ENCODE measurements at regions not wholly inside any gene's neighbourhood (a gene's known extent, or its start where the extent isn't known, plus 50 kb on each side); places are given as distances from the start of the nearest gene placed in this dataset.

- Histone ChIP-seq H3K36me3 (no peaks in the 10 kb centered on the region), H3K4me1 (no peaks in the 10 kb centered on the region), H3K27me3 (no peaks in the 10 kb centered on the region), H3K4me3 (no peak overlapping the region), H3K27ac (no peak overlapping the region), H3K9me3 (peaks cover 0 to 56% of the 10 kb centered on the region in 2 donors)
- no peak for TF ChIP-seq CTCF (IDR thresholded peaks at IDR 0.05)
- intact Hi-C loops (cut with DNase I): no loop called here
- ATAC-seq (no peak), DNase-seq (no peak)
Observed at GRCh38 chr11:101292661-101293240, 163.1 kb upstream of the PGR start.

GRCh38 chr11:101291279-101291678 is 161.7 kb upstream of the PGR start:
- no peaks in the 10 kb centered on the region for H3K36me3 ChIP-seq
- TF ChIP-seq CTCF (IDR thresholded peaks at IDR 0.05): no peak
- no peak overlapping the region for H3K27ac ChIP-seq
- no peaks in the 10 kb centered on the region for H3K4me1 ChIP-seq
- intact Hi-C loops (cut with DNase I): no loop called here
- DNase-seq (no peak), ATAC-seq (no peak)
- no peaks in the 10 kb centered on the region for H3K27me3 ChIP-seq
- peaks cover 0 to 53% of the 10 kb centered on the region in 2 donors for H3K9me3 ChIP-seq
- no peak overlapping the region for H3K4me3 ChIP-seq

DNA sequence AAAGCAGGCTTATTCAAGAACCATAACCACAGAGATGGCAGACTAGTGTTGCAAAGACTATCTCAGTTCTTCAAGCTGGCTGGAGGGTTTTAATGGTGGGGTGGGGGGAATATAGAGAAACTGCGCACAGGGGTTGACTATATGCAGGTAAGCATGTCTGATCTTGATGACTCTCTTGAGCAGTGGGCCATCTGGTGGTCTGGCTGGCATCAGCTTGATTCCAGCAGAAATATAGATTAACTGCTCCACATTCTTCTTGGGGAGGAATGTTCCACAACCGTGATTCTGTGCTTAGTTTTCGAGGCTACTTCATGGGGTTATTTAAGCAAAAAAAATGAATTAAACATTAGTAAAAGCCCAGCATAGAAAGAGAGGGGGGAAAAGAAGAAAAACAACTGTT is 158.8 kb upstream of the PGR start:
- intact Hi-C loops (cut with DNase I): no loop called here
- H3K27me3 ChIP-seq: no peaks in the 10 kb centered on the region

DNA sequence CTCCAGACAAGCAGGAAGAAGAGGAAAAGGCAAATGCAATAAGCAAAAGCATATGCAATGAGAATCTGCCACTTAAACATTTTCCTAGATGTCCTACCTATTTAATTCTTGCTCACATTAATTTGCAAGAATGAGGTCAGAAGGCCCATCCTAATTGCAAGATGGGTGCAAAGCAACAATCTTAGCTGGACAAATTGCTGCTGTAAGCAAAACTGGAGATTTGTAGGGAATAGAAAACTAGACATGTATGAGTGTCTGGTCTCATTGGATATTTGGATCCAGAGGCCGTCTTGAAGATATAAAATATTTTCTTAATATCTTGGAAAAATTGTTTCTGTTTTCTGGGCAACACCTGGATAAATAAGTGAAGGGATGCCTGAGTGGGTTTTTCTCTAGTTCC is 150.1 kb upstream of the PGR start:
- no peaks in the 10 kb centered on the region for H3K4me1 ChIP-seq
- no peaks in the 10 kb centered on the region for H3K36me3 ChIP-seq
- no peaks in the 10 kb centered on the region for H3K27me3 ChIP-seq
- no peak overlapping the region for H3K4me3 ChIP-seq
- ATAC-seq (no peak), DNase-seq (no peak)
- no peak for TF ChIP-seq CTCF (IDR thresholded peaks at IDR 0.05)
- H3K27ac ChIP-seq: no peak overlapping the region
- intact Hi-C loops (cut with DNase I): no loop called here
- peaks cover 0 to 9% of the 10 kb centered on the region in 2 donors for H3K9me3 ChIP-seq

More for the DNA sequence above, 158.8 kb upstream of the PGR start:
- Histone ChIP-seq H3K4me1 (no peaks in the 10 kb centered on the region), H3K27ac (no peak overlapping the region), H3K9me3 (peaks cover 0 to 46% of the 10 kb centered on the region in 2 donors), H3K36me3 (no peaks in the 10 kb centered on the region), H3K4me3 (no peak overlapping the region)
- TF ChIP-seq CTCF (IDR thresholded peaks at IDR 0.05): no peak
- no peak for ATAC-seq
- DNase-seq: no peak

GRCh38 chr11:101278286-101278685 is 148.7 kb upstream of the PGR start:
- Histone ChIP-seq H3K4me3 (no peak overlapping the region), H3K27me3 (no peaks in the 10 kb centered on the region), H3K4me1 (no peaks in the 10 kb centered on the region), H3K36me3 (no peaks in the 10 kb centered on the region), H3K9me3 (peaks cover 0 to 7% of the 10 kb centered on the region in 2 donors), H3K27ac (no peak overlapping the region)
- ATAC-seq (no peak), DNase-seq (no peak)
- intact Hi-C loops (cut with DNase I): no loop called here
- TF ChIP-seq CTCF (IDR thresholded peaks at IDR 0.05): no peak
